ENCODE measurements at regions not wholly inside any gene's neighbourhood (a gene's known extent, or its start where the extent isn't known, plus 50 kb on each side); places are given as distances from the start of the nearest gene placed in this dataset.

- no peak overlapping the region for H3K4me3 ChIP-seq (ENCODE audit: low read depth, low read length)
- no peak for TF ChIP-seq CTCF (IDR thresholded peaks at IDR 0.05; ENCODE audit: insufficient read depth, low read length)
- DNase-seq (ENCODE audit: low read depth), result no peak
These were observed 52.6 kb downstream of the TCF20 start for GRCh38 chr22:42217752-42218280.

GRCh38 chr22:42217019-42217751 is 53.3 kb downstream of the TCF20 start:
- no peak for TF ChIP-seq CTCF (IDR thresholded peaks at IDR 0.05; ENCODE audit: insufficient read depth, low read length)
- no peak for DNase-seq (ENCODE audit: low read depth)
- no peak overlapping the region for H3K4me3 ChIP-seq (ENCODE audit: low read depth, low read length)

GRCh38 chr22:42214633-42215415 is 55.6 kb downstream of the TCF20 start:
- TF ChIP-seq CTCF (IDR thresholded peaks at IDR 0.05; ENCODE audit: insufficient read depth, low read length), result no peak

GRCh38 chr22:42208362-42208761 is 62.1 kb downstream of the TCF20 start:
- H3K4me3 ChIP-seq (ENCODE audit: low read depth, low read length), result no peak overlapping the region
- no peak for TF ChIP-seq CTCF (IDR thresholded peaks at IDR 0.05; ENCODE audit: insufficient read depth, low read length)
- DNase-seq (ENCODE audit: low read depth), result no peak

More at GRCh38 chr22:42214633-42215415, 55.6 kb downstream of the TCF20 start:
- DNase-seq (ENCODE audit: low read depth), result no peak
- H3K4me3 ChIP-seq (ENCODE audit: low read depth, low read length), result no peak overlapping the region

GRCh38 chr22:42207918-42208317 is 62.5 kb downstream of the TCF20 start:
- no peak for DNase-seq (ENCODE audit: low read depth)
- no peak overlapping the region for H3K4me3 ChIP-seq (ENCODE audit: low read depth, low read length)
- TF ChIP-seq CTCF (IDR thresholded peaks at IDR 0.05; ENCODE audit: insufficient read depth, low read length), result no peak

GRCh38 chr22:42203609-42204008 is 66.8 kb downstream of the TCF20 start:
- TF ChIP-seq CTCF (IDR thresholded peaks at IDR 0.05; ENCODE audit: insufficient read depth, low read length), result no peak
- no peak overlapping the region for H3K4me3 ChIP-seq (ENCODE audit: low read depth, low read length)
- no peak for DNase-seq (ENCODE audit: low read depth)

All from fibroblast of the aortic adventitia (primary cell).